ENCODE measurements at regions not wholly inside any gene's neighbourhood (a gene's known extent, or its start where the extent isn't known, plus 50 kb on each side); places are given as distances from the start of the nearest gene placed in this dataset.

DNA sequence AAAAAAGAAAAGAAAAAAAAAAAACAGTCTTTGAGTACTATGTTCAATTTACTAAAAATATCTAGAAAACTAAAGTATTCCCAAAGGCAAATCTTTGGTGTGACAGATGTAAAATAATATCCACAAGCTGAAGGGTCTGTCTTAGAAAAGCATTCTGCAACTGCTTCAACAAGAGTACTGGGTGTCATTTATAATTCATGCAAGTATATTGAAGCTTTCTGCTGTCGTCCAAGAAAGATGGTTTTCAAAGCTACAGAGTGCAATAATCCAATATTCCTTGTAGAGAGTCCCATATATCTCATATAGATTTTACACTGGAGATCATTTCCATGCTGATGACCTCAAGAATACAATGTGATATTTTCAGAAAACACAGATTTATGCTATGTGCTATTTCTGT, 90.9 kb upstream of the SUCLG2 start:
- TF ChIP-seq, protein P1, sequence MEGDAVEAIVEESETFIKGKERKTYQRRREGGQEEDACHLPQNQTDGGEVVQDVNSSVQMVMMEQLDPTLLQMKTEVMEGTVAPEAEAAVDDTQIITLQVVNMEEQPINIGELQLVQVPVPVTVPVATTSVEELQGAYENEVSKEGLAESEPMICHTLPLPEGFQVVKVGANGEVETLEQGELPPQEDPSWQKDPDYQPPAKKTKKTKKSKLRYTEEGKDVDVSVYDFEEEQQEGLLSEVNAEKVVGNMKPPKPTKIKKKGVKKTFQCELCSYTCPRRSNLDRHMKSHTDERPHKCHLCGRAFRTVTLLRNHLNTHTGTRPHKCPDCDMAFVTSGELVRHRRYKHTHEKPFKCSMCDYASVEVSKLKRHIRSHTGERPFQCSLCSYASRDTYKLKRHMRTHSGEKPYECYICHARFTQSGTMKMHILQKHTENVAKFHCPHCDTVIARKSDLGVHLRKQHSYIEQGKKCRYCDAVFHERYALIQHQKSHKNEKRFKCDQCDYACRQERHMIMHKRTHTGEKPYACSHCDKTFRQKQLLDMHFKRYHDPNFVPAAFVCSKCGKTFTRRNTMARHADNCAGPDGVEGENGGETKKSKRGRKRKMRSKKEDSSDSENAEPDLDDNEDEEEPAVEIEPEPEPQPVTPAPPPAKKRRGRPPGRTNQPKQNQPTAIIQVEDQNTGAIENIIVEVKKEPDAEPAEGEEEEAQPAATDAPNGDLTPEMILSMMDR (IDR thresholded peaks at IDR 0.05; ENCODE audit: borderline replicate concordance, extremely low read depth, low read length, poor library complexity, severe bottlenecking), result no peak
- no peak for TF ChIP-seq EZH2 (IDR thresholded peaks at IDR 0.05; ENCODE audit: borderline replicate concordance, low read depth, low read length, severe bottlenecking)

Data from DND-41 (cell line).